ENCODE measurements at regions not wholly inside any gene's neighbourhood (a gene's known extent, or its start where the extent isn't known, plus 50 kb on each side); places are given as distances from the start of the nearest gene placed in this dataset.

- H3K4me1 ChIP-seq (ENCODE audit: insufficient read depth, low read length), result no peaks in the 10 kb centered on the region
- no peak overlapping the region for H2AFZ ChIP-seq (ENCODE audit: low read length)
- H3K27me3 ChIP-seq (ENCODE audit: insufficient read depth, low read length), result peaks cover 2% of the 10 kb centered on the region
- DNase-seq (ENCODE audit: insufficient read length, low spot score, missing footprints), result no peak
- no peaks in the 10 kb centered on the region for H3K79me2 ChIP-seq (ENCODE audit: insufficient read depth, low read length)
- no peaks in the 10 kb centered on the region for H3K9me3 ChIP-seq (ENCODE audit: low read depth, low read length)
- no peak overlapping the region for H3K4me3 ChIP-seq (ENCODE audit: insufficient read depth, low read length)
- no peak overlapping the region for H3K27ac ChIP-seq (ENCODE audit: low read depth, low read length)
- no peaks in the 10 kb centered on the region for H3K36me3 ChIP-seq (ENCODE audit: insufficient read depth, low read length)
- TF ChIP-seq CTCF (IDR thresholded peaks at IDR 0.05; ENCODE audit: extremely low read depth, low read depth, low read length), result no peak
- H3K4me2 ChIP-seq (ENCODE audit: insufficient read depth, low read length), result no peak overlapping the region
- H4K20me1 ChIP-seq (ENCODE audit: insufficient read depth, low read length), result peaks cover 4% of the 10 kb centered on the region
Observed at GRCh38 chr9:126080641-126081040, 246.0 kb upstream of the MVB12B start.

- Histone ChIP-seq H3K4me2 (ENCODE audit: insufficient read depth, low read length) (no peak overlapping the region), H3K36me3 (ENCODE audit: insufficient read depth, low read length) (no peaks in the 10 kb centered on the region), H3K4me3 (ENCODE audit: insufficient read depth, low read length) (no peak overlapping the region), H3K79me2 (ENCODE audit: insufficient read depth, low read length) (no peaks in the 10 kb centered on the region), H3K9me3 (ENCODE audit: low read depth, low read length) (no peaks in the 10 kb centered on the region), H3K4me1 (ENCODE audit: insufficient read depth, low read length) (no peaks in the 10 kb centered on the region), H3K27me3 (ENCODE audit: insufficient read depth, low read length) (peaks cover 2% of the 10 kb centered on the region), H2AFZ (ENCODE audit: low read length) (no peak overlapping the region), H4K20me1 (ENCODE audit: insufficient read depth, low read length) (peaks cover 4% of the 10 kb centered on the region), H3K27ac (ENCODE audit: low read depth, low read length) (no peak overlapping the region)
- no peak for DNase-seq (ENCODE audit: insufficient read length, low spot score, missing footprints)
- TF ChIP-seq CTCF (IDR thresholded peaks at IDR 0.05; ENCODE audit: extremely low read depth, low read depth, low read length), result no peak
Observed at GRCh38 chr9:126081746-126082145, 244.9 kb upstream of the MVB12B start.

- TF ChIP-seq CTCF (IDR thresholded peaks at IDR 0.05; ENCODE audit: extremely low read depth, low read depth, low read length), result no peak
- no peaks in the 10 kb centered on the region for H3K36me3 ChIP-seq (ENCODE audit: insufficient read depth, low read length)
- no peak overlapping the region for H2AFZ ChIP-seq (ENCODE audit: low read length)
- no peaks in the 10 kb centered on the region for H3K4me1 ChIP-seq (ENCODE audit: insufficient read depth, low read length)
- peaks cover 2% of the 10 kb centered on the region for H3K27me3 ChIP-seq (ENCODE audit: insufficient read depth, low read length)
- no peaks in the 10 kb centered on the region for H3K79me2 ChIP-seq (ENCODE audit: insufficient read depth, low read length)
- H3K27ac ChIP-seq (ENCODE audit: low read depth, low read length), result no peak overlapping the region
- H3K9me3 ChIP-seq (ENCODE audit: low read depth, low read length), result no peaks in the 10 kb centered on the region
- H4K20me1 ChIP-seq (ENCODE audit: insufficient read depth, low read length), result peaks cover 4% of the 10 kb centered on the region
- no peak overlapping the region for H3K4me3 ChIP-seq (ENCODE audit: insufficient read depth, low read length)
- H3K4me2 ChIP-seq (ENCODE audit: insufficient read depth, low read length), result no peak overlapping the region
- no peak for DNase-seq (ENCODE audit: insufficient read length, low spot score, missing footprints)
Observed at GRCh38 chr9:126084008-126084407, 242.6 kb upstream of the MVB12B start.

GRCh38 chr9:126084696-126085095 is 241.9 kb upstream of the MVB12B start:
- no peak overlapping the region for H2AFZ ChIP-seq (ENCODE audit: low read length)
- no peaks in the 10 kb centered on the region for H3K4me1 ChIP-seq (ENCODE audit: insufficient read depth, low read length)
- no peaks in the 10 kb centered on the region for H3K9me3 ChIP-seq (ENCODE audit: low read depth, low read length)
- no peak overlapping the region for H3K27ac ChIP-seq (ENCODE audit: low read depth, low read length)
- TF ChIP-seq CTCF (IDR thresholded peaks at IDR 0.05; ENCODE audit: extremely low read depth, low read depth, low read length), result no peak
- peaks cover 2% of the 10 kb centered on the region for H3K27me3 ChIP-seq (ENCODE audit: insufficient read depth, low read length)
- no peaks in the 10 kb centered on the region for H3K36me3 ChIP-seq (ENCODE audit: insufficient read depth, low read length)
- no peaks in the 10 kb centered on the region for H3K79me2 ChIP-seq (ENCODE audit: insufficient read depth, low read length)
- H3K4me3 ChIP-seq (ENCODE audit: insufficient read depth, low read length), result no peak overlapping the region
- H3K4me2 ChIP-seq (ENCODE audit: insufficient read depth, low read length), result no peak overlapping the region
- peaks cover 4% of the 10 kb centered on the region for H4K20me1 ChIP-seq (ENCODE audit: insufficient read depth, low read length)
- DNase-seq (ENCODE audit: insufficient read length, low spot score, missing footprints), result no peak

All from osteoblast (primary cell).